Thoracic aorta (tissue), 2 donors: ENCODE measurements at regions not wholly inside any gene's neighbourhood (a gene's known extent, or its start where the extent isn't known, plus 50 kb on each side); places are given as distances from the start of the nearest gene placed in this dataset.

ENCODE experiments used
- ATAC-seq: fragments of 150-250 bp; one replicate; pipeline ENCODE4 v1.8.0; 2017; ENCODE audit warnings: low read depth; ENCODE audit not compliant: insufficient number of reproducible peaks, low FRiP score
- DNase-seq: peaks from one replicate; pipeline ENCODE4 v3.0.0-alpha.2; 2020; ENCODE audit warnings: low spot score
- H3K27ac ChIP-seq, 2 donors: fragments of 200-600 bp; sonication (generic); 1 replicate in 1 of 2; 2 replicates in 1 of 2; pipeline ENCODE4 v1.5.1; 2016; ENCODE audit warnings: mild to moderate bottlenecking in 2 of 2, moderate library complexity in 2 of 2
- H3K27me3 ChIP-seq: fragments of 200-600 bp; sonication (generic); replicated peaks from 2 replicates; pipeline ENCODE4 v1.6.0; 2016; ENCODE audit warnings: mild to moderate bottlenecking; ENCODE audit not compliant: insufficient read depth
- H3K36me3 ChIP-seq: fragments of 200-600 bp; sonication (generic); one replicate; pipeline ENCODE4 v1.5.1; 2016
- H3K4me1 ChIP-seq, 2 donors: fragments of 200-600 bp; sonication (generic); 1 replicate in 1 of 2; 2 replicates in 1 of 2; pipeline versions ENCODE4 v1.5.1 to v1.6.0; 2016; ENCODE audit warnings: low read depth in 2 of 2, mild to moderate bottlenecking in 1 of 2; ENCODE audit not compliant: control insufficient read depth in 1 of 2
- H3K4me3 ChIP-seq: fragments of 200-600 bp; sonication (generic); 2 replicates; pipeline ENCODE4 v1.5.1; 2016; ENCODE audit warnings: mild to moderate bottlenecking
- H3K9me3 ChIP-seq: fragments of 200-600 bp; sonication (generic); 2 replicates; pipeline ENCODE4 v1.5.1; 2016
- TF ChIP-seq, protein P1 (sequence below): fragments of 200-600 bp; sonication (generic); IDR thresholded peaks from one replicate; pipeline ENCODE4 v1.5.1; 2019; ENCODE audit warnings: antibody characterized with exemption

DNA sequence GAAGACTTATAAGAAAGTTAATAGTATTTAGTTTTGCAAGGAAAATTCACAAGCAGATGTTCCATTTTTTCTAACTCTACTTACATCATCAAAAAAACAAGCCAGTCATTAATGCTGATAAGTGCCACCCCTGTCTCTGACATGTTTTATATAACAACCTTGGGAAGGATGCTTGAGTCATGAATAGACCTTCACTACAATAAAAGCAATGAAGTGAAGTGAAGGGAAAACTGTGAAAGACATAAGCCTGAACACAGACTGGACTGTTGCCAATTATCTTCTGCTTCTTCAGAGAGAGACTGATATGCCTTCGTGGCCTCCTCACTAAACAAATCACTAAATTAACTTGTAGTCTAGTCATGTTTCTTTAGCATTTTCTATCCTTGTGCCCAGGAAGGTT, 353.2 kb downstream of the PDHA2 start:
- H3K36me3 ChIP-seq = no peaks in the 10 kb centered on the region
- H3K27ac ChIP-seq = no peak overlapping the region
- H3K27me3 ChIP-seq = no peaks in the 10 kb centered on the region
- no peak overlapping the region for H3K4me3 ChIP-seq
- no peak for DNase-seq
- TF ChIP-seq, protein P1, sequence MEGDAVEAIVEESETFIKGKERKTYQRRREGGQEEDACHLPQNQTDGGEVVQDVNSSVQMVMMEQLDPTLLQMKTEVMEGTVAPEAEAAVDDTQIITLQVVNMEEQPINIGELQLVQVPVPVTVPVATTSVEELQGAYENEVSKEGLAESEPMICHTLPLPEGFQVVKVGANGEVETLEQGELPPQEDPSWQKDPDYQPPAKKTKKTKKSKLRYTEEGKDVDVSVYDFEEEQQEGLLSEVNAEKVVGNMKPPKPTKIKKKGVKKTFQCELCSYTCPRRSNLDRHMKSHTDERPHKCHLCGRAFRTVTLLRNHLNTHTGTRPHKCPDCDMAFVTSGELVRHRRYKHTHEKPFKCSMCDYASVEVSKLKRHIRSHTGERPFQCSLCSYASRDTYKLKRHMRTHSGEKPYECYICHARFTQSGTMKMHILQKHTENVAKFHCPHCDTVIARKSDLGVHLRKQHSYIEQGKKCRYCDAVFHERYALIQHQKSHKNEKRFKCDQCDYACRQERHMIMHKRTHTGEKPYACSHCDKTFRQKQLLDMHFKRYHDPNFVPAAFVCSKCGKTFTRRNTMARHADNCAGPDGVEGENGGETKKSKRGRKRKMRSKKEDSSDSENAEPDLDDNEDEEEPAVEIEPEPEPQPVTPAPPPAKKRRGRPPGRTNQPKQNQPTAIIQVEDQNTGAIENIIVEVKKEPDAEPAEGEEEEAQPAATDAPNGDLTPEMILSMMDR = no peak
- ATAC-seq = no peak
- no peaks in the 10 kb centered on the region for H3K4me1 ChIP-seq
- no peaks in the 10 kb centered on the region for H3K9me3 ChIP-seq

DNA sequence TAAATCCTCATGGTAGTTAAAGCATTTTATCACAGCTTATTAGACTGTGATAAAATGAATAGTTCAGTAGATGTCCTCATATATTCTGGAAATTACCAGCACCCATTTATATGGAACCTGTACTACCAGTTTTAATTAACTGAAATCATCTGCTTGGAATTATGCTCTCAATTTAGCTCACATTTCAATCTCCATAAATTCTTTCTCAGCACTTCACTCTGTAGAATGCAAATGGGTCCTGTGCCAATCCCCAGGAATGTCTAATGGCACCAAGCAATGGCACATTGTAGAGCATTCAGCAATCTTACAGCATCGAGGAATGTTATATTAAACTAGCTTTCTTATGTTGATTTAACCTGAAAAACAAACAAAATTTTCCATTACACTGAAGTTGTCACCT, 355.1 kb downstream of the PDHA2 start:
- ATAC-seq (no peak), DNase-seq (no peak)
- H3K27me3 ChIP-seq = no peaks in the 10 kb centered on the region
- H3K27ac ChIP-seq = no peak overlapping the region
- no peaks in the 10 kb centered on the region for H3K9me3 ChIP-seq
- TF ChIP-seq, protein P1 = no peak
- no peaks in the 10 kb centered on the region for H3K4me1 ChIP-seq
- no peak overlapping the region for H3K4me3 ChIP-seq
- H3K36me3 ChIP-seq = no peaks in the 10 kb centered on the region

DNA sequence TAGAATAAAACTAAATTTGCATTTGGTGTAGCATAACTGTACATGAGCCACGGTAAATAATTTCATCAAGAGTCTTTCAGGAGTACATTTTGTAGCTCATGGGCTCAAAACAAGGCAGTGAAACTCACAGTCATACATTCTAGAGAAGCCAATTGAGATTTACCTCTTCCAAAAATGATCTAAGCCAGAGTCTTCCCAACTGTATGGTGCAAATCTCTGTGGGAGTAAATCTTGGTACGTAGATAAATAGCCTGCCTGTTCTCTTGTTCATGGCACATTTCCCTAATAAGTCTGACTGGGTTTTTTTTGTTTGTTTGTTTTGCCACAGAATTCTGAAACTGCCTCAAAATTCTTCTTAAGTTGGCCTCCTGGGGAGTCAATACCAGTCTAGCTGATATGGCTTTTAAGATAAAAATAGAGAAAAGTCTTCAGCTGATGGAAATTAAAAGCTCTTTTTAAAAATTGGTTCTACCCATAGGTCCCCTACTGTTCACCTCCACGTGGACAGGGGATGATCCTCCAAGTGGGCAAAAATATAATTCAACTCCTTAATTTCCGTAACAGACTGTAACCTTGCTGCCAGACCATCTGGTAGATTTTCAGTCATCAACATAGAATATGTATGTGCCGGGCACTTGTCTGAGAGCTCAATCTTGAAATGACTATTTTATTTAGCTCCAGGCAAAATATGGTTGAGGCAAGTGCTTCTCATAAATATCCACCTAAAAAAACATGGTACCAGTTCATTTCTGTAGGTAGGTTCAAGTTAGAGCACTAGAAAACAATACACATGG, 365.4 kb downstream of the PDHA2 start:
- DNase-seq = no peak
- ATAC-seq = no peak
- Histone ChIP-seq H3K27me3 (no peaks in the 10 kb centered on the region), H3K9me3 (no peaks in the 10 kb centered on the region), H3K36me3 (no peaks in the 10 kb centered on the region), H3K27ac (no peak overlapping the region), H3K4me1 (no peaks in the 10 kb centered on the region), H3K4me3 (no peak overlapping the region)
- TF ChIP-seq, protein P1 = no peak

DNA sequence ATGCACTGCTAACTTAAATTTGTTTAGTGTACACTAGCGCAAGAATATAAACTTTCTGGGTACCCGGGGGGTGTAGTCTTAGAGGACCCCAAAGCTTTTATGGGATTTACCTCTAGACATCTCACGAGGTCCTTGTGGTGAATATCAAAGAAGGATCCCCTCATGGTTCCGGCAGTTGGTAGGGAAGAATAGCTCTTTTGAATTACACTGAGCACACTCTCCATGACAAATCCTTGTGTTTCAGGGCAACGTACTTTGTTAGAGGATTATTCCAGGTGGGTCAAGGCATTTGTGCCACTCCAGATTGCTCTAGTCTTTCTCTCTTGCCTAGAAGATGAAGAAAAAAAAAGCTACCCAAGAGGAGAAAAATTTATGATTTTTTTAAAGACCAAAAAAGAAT, 387.6 kb downstream of the PDHA2 start:
- Histone ChIP-seq H3K9me3 (no peaks in the 10 kb centered on the region), H3K36me3 (no peaks in the 10 kb centered on the region), H3K4me3 (no peak overlapping the region), H3K27me3 (no peaks in the 10 kb centered on the region), H3K27ac (no peak overlapping the region), H3K4me1 (no peaks in the 10 kb centered on the region)
- ATAC-seq = no peak
- no peak for DNase-seq
- TF ChIP-seq, protein P1 = no peak

DNA sequence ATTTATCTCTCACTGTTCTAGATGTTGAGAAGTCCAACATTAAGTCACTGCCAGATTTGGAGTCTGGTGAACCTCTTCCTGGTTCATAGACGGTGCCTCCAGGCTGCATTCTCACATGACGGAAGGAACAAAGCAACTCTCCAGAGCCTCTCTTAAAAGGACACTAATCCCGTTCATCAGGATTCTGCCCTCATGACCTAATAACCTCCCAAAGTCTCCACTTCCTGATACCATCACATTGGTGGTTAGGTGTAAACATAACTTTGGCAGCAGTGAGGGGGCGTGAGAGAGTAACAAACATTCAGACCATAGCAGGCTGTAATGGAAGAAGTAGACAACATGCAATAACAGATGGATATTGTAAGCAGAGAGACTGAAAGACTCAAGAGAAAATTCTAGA, 388.6 kb downstream of the PDHA2 start:
- TF ChIP-seq, protein P1 = no peak
- H3K27ac ChIP-seq = no peak overlapping the region
- ATAC-seq = no peak

More for the DNA sequence above, 388.6 kb downstream of the PDHA2 start:
- Histone ChIP-seq H3K4me3 (no peak overlapping the region), H3K36me3 (no peaks in the 10 kb centered on the region), H3K27me3 (no peaks in the 10 kb centered on the region), H3K9me3 (no peaks in the 10 kb centered on the region), H3K4me1 (no peaks in the 10 kb centered on the region)
- DNase-seq = no peak
